BJ (cell line): ENCODE measurements at regions not wholly inside any gene's neighbourhood (a gene's known extent, or its start where the extent isn't known, plus 50 kb on each side); places are given as distances from the start of the nearest gene placed in this dataset.
"Not testable (repeated sequence)": the region's sequence is repeated elsewhere in the genome, so short reads cannot be mapped to it uniquely, and the experiment has no call there.

Experiments
- CTCF ChIA-PET: fragments of 350-600 bp; formaldehyde crosslinking; extraction: SDS; loops from one replicate; lab custom pipeline; 2021; ENCODE audit warnings: antibody characterized with exemption, inconsistent platforms; lab: Yijun Ruan, JAX
- POLR2A ChIA-PET: fragments of 300-600 bp; sonication (Branson Sonifier 250); formaldehyde crosslinking; extraction: SDS; loops from one replicate; lab custom pipeline; 2021; ENCODE audit warnings: antibody characterized with exemption; lab: Charles Lee
- DNase-seq: peaks from one replicate; pipeline ENCODE4 v3.0.0-alpha.2; 2011; ENCODE audit warnings: low read depth
- H3K27me3 ChIP-seq: 2 replicates; pipeline ENCODE4 v1.6.0; 2011; ENCODE audit warnings: low read length; ENCODE audit not compliant: control insufficient read depth, insufficient read depth
- H3K36me3 ChIP-seq: 2 replicates; pipeline ENCODE4 v1.5.1; 2011; ENCODE audit warnings: low read length; ENCODE audit not compliant: control insufficient read depth, insufficient read depth
- H3K4me3 ChIP-seq: 2 replicates; pipeline ENCODE4 v1.5.1; 2011; ENCODE audit warnings: low read depth, mild to moderate bottlenecking, control low read depth, low read length
- TF ChIP-seq, protein P1 (sequence below): IDR thresholded peaks from 2 replicates; pipeline ENCODE4 v1.5.1; 2011; ENCODE audit warnings: low read depth, mild to moderate bottlenecking, control low read depth, inconsistent platforms, low read length, moderate library complexity; ENCODE audit not compliant: insufficient read depth

DNA sequence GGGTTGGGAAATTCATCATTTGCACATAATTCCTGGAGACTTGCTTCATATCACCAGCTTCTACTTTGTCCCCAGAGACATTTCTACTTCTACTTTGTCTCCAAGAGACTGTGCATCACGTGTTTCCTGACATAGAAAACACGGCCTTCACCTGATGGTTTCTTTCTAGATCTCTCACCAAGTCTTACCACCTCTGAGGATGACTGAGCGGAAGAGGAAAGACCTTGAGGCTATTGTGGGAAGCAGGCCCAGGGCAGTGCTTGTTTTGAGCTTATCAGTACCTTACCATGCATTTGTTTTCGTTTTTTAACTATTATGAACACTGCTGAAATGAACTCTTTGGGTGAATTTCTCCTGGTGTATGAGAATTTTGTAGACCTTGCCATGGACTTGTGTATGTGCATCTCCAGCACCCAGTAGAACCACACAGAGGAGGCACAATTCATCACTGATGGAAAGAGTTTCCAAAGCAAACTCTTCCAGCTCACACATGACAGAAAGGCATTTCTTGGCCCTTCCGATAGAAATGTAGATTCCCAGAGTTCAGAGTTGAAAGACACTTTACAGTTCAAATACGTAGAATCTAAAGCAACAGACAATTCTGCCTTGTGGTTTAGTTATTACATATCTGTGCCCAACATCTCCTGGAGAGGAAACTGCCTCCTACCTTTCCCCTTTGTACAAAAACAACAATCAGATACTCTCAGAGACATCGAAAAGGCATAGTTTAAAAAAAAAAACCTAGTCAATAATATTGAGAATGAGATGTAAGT lies 434.7 kb downstream of the FUT8 start:
- no peak overlapping the region for H3K4me3 ChIP-seq
- ChIA-PET POLR2A (no interaction called here), CTCF (interaction anchor here (2.5 kb wide), 1 partner anchor 23 kb away, joined by 9 read pairs; no protein-coding TSS in a partner anchor)
- DNase-seq = no peak
- H3K36me3 ChIP-seq = no peaks in the 10 kb centered on the region
- TF ChIP-seq, protein P1, sequence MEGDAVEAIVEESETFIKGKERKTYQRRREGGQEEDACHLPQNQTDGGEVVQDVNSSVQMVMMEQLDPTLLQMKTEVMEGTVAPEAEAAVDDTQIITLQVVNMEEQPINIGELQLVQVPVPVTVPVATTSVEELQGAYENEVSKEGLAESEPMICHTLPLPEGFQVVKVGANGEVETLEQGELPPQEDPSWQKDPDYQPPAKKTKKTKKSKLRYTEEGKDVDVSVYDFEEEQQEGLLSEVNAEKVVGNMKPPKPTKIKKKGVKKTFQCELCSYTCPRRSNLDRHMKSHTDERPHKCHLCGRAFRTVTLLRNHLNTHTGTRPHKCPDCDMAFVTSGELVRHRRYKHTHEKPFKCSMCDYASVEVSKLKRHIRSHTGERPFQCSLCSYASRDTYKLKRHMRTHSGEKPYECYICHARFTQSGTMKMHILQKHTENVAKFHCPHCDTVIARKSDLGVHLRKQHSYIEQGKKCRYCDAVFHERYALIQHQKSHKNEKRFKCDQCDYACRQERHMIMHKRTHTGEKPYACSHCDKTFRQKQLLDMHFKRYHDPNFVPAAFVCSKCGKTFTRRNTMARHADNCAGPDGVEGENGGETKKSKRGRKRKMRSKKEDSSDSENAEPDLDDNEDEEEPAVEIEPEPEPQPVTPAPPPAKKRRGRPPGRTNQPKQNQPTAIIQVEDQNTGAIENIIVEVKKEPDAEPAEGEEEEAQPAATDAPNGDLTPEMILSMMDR = no peak
- H3K27me3 ChIP-seq = peaks cover 1% of the 10 kb centered on the region; the same call in 1 of the 2 replicates

DNA sequence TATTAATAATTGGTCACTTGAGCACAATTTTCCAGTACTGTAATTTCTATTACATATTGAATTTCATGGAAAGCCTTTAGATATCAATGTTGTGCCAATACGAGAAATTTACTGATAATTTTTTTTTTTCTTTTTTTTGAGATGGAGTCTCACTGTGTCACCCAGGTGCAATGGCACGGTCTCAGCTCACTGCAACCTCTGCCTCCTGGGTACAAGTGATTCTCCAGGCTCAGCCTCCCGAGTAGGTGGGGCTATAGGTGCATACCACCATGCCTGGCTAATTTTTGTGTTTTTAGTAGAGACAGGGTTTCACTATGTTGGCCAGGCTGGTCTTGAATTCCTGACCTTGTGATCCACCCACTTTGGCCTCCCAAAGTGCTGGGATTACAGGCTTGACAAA lies 435.4 kb downstream of the FUT8 start:
- H3K27me3 ChIP-seq, CTCF ChIA-PET, H3K36me3 ChIP-seq, POLR2A ChIA-PET, H3K4me3 ChIP-seq, DNase-seq: not testable (repeated sequence)

DNA sequence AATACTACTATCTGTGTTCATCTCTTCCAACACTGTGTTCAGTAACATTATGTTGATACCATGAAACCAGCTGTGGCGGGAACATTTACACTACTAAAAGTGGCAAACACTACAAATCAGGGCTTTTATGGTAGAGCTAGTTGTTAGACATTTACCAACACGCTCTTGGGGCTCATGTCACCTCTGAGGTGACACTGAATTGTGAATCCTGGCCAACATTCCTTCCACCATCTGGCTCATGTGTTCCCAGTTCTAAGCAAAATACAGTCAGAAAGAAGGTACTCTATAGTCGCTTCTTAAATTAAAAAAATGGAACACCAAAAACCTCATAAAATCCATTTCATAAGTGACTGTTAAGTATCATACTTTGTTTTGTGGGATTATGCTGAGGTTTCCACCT lies 436.6 kb downstream of the FUT8 start:
- no peak overlapping the region for H3K4me3 ChIP-seq
- ChIA-PET CTCF (interaction anchor here (0.7 kb wide), 1 partner anchor 13 kb away, joined by 3 read pairs; no protein-coding TSS in a partner anchor), POLR2A (no interaction called here)
- 0 out of 2 replicates have a peak, but pooled peaks cover 1% of the 10 kb centered on the region for H3K27me3 ChIP-seq
- no peak for DNase-seq
- TF ChIP-seq, protein P1 = no peak
- H3K36me3 ChIP-seq = no peaks in the 10 kb centered on the region

DNA sequence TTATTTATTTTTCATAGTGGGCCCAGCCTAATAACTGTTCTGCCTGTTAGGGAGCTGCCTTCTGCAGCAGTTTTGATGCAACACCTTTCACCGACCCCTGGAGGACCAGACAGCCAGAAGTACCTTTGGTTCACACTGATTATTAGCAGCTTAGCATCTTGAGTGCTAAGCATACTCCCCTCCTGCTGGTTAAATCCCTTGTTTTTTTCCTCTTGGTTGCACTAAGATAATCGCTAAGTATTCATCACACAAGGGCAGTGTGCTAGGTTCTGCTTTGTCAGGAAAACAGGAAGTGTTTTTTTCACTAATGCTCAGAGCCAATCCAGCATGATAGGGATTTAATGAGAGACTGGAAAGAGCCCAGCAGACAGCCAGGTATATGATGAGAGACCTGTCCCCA lies 437.0 kb downstream of the FUT8 start:
- POLR2A ChIA-PET = no interaction called here
- H3K36me3 ChIP-seq = no peaks in the 10 kb centered on the region
- no peak for DNase-seq
- CTCF ChIA-PET = interaction anchor here (0.7 kb wide), 1 partner anchor 12 kb away, joined by 3 read pairs; no protein-coding TSS in a partner anchor
- H3K27me3 ChIP-seq = 0 out of 2 replicates have a peak, but pooled peaks cover 1% of the 10 kb centered on the region
- H3K4me3 ChIP-seq = no peak overlapping the region
- TF ChIP-seq, protein P1 = no peak

DNA sequence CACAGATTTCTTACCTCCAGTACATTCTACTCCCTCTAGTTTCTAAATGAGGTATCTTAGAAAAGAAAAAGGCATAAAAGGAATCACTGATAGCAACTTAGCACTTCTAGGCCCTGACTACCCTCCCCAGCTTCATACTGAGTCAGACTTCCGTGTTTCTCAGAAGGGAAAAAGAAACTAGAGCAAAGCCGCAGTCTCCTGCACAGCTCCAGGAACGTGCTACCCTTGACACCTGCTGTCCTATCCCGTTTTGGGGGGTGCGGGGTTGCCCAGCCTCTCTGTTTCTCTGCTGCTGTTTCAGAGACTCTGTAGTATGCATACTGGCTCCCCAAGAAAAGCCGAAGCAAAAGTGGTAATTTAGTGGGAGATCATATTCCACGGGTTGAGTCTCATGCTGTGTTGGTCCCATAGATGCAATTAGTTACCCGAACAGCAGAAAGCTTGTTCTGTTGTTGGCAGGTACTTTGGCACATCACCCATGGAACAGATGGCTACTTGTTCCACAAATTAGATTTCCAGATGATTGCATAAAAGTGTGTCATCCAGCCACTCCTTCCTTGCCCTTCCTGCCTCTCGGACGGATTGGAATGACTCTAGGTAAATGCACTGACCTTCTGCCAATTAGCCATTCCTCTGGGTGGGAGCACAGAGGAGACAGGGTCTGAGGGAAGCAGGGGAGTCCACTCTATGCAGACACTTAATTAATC lies 438.1 kb downstream of the FUT8 start:
- ChIA-PET POLR2A (no interaction called here), CTCF (no interaction called here)
- Histone ChIP-seq H3K4me3 (no peak overlapping the region), H3K27me3 (no peaks in the 10 kb centered on the region), H3K36me3 (no peaks in the 10 kb centered on the region)
- TF ChIP-seq, protein P1 = no peak
- DNase-seq = no peak
